ENCODE measurements at regions not wholly inside any gene's neighbourhood (a gene's known extent, or its start where the extent isn't known, plus 50 kb on each side); places are given as distances from the start of the nearest gene placed in this dataset.
"Not testable (repeated sequence)": the region's sequence is repeated elsewhere in the genome, so short reads cannot be mapped to it uniquely, and the experiment has no call there.

- not testable (repeated sequence) for H3K4me3 ChIP-seq (ENCODE audit: low read depth, low read length); H3K4me3 Mint-ChIP-seq; H3K36me3 Mint-ChIP-seq; H3K4me1 ChIP-seq (ENCODE audit: control insufficient read depth, insufficient read depth, low read length, poor library complexity, severe bottlenecking); H3K36me3 ChIP-seq (ENCODE audit: control insufficient read depth, insufficient read depth, low read length); H3K9me3 Mint-ChIP-seq; H3K27ac ChIP-seq (ENCODE audit: insufficient read depth, low read length, poor library complexity, severe bottlenecking); H3K27me3 Mint-ChIP-seq; H3K27me3 ChIP-seq (ENCODE audit: control insufficient read depth, insufficient read depth, low read length); ATAC-seq (ENCODE audit: low read depth in 2 of 2); H3K4me1 Mint-ChIP-seq; DNase-seq; H3K9me3 ChIP-seq (ENCODE audit: control insufficient read depth in 2 of 2, low read length in 2 of 2); H3K27ac Mint-ChIP-seq
Observed at GRCh38 chr9:85160944-85161343, 491.4 kb downstream of the NTRK2 start.

GRCh38 chr9:85158512-85158911 is 489.0 kb downstream of the NTRK2 start:
- H3K4me1 ChIP-seq (ENCODE audit: control insufficient read depth, insufficient read depth, low read length, poor library complexity, severe bottlenecking): no peaks in the 10 kb centered on the region
- H3K27me3 ChIP-seq (ENCODE audit: control insufficient read depth, insufficient read depth, low read length): no peaks in the 10 kb centered on the region
- H3K36me3 ChIP-seq (ENCODE audit: control insufficient read depth, insufficient read depth, low read length): no peaks in the 10 kb centered on the region
- ATAC-seq (ENCODE audit: low read depth in 2 of 2): no peak
- no peak overlapping the region for H3K4me3 ChIP-seq (ENCODE audit: low read depth, low read length)
- DNase-seq: no peak
- H3K27me3 Mint-ChIP-seq: no peaks in the 10 kb centered on the region
- no peak overlapping the region for H3K27ac ChIP-seq (ENCODE audit: insufficient read depth, low read length, poor library complexity, severe bottlenecking)
- no peaks in the 10 kb centered on the region for H3K9me3 ChIP-seq (ENCODE audit: control insufficient read depth in 2 of 2, low read length in 2 of 2)
- no peaks in the 10 kb centered on the region for H3K36me3 Mint-ChIP-seq
- H3K9me3 Mint-ChIP-seq: no peaks in the 10 kb centered on the region
- H3K4me3 Mint-ChIP-seq: no peak overlapping the region
- no peaks in the 10 kb centered on the region for H3K4me1 Mint-ChIP-seq
- H3K27ac Mint-ChIP-seq: no peak overlapping the region

GRCh38 chr9:85157772-85158171 is 488.2 kb downstream of the NTRK2 start:
- Mint-ChIP-seq H3K4me1 (no peaks in the 10 kb centered on the region), H3K36me3 (no peaks in the 10 kb centered on the region), H3K27ac (no peak overlapping the region), H3K4me3 (no peak overlapping the region), H3K27me3 (no peaks in the 10 kb centered on the region), H3K9me3 (no peaks in the 10 kb centered on the region)
- ATAC-seq (ENCODE audit: low read depth in 2 of 2) (no peak), DNase-seq (no peak)
- no peak overlapping the region for H3K4me3 ChIP-seq (ENCODE audit: low read depth, low read length)
- H3K4me1 ChIP-seq (ENCODE audit: control insufficient read depth, insufficient read depth, low read length, poor library complexity, severe bottlenecking): no peaks in the 10 kb centered on the region
- no peaks in the 10 kb centered on the region for H3K36me3 ChIP-seq (ENCODE audit: control insufficient read depth, insufficient read depth, low read length)
- H3K27me3 ChIP-seq (ENCODE audit: control insufficient read depth, insufficient read depth, low read length): no peaks in the 10 kb centered on the region
- no peak overlapping the region for H3K27ac ChIP-seq (ENCODE audit: insufficient read depth, low read length, poor library complexity, severe bottlenecking)
- no peaks in the 10 kb centered on the region for H3K9me3 ChIP-seq (ENCODE audit: control insufficient read depth in 2 of 2, low read length in 2 of 2)

GRCh38 chr9:85156652-85157051 is 487.1 kb downstream of the NTRK2 start:
- H3K27ac Mint-ChIP-seq: no peak overlapping the region
- no peaks in the 10 kb centered on the region for H3K9me3 ChIP-seq (ENCODE audit: control insufficient read depth in 2 of 2, low read length in 2 of 2)
- H3K36me3 Mint-ChIP-seq: no peaks in the 10 kb centered on the region
- no peak overlapping the region for H3K4me3 ChIP-seq (ENCODE audit: low read depth, low read length)
- DNase-seq (no peak), ATAC-seq (ENCODE audit: low read depth in 2 of 2) (no peak)
- no peak overlapping the region for H3K4me3 Mint-ChIP-seq
- H3K27ac ChIP-seq (ENCODE audit: insufficient read depth, low read length, poor library complexity, severe bottlenecking): no peak overlapping the region
- no peaks in the 10 kb centered on the region for H3K4me1 Mint-ChIP-seq
- H3K36me3 ChIP-seq (ENCODE audit: control insufficient read depth, insufficient read depth, low read length): no peaks in the 10 kb centered on the region
- H3K27me3 Mint-ChIP-seq: no peaks in the 10 kb centered on the region
- H3K27me3 ChIP-seq (ENCODE audit: control insufficient read depth, insufficient read depth, low read length): no peaks in the 10 kb centered on the region
- H3K4me1 ChIP-seq (ENCODE audit: control insufficient read depth, insufficient read depth, low read length, poor library complexity, severe bottlenecking): no peaks in the 10 kb centered on the region
- H3K9me3 Mint-ChIP-seq: no peaks in the 10 kb centered on the region

GRCh38 chr9:85155352-85155751 is 485.8 kb downstream of the NTRK2 start:
- no peak overlapping the region for H3K4me3 Mint-ChIP-seq
- ATAC-seq (ENCODE audit: low read depth in 2 of 2) (no peak), DNase-seq (no peak)
- Histone ChIP-seq H3K36me3 (ENCODE audit: control insufficient read depth, insufficient read depth, low read length) (no peaks in the 10 kb centered on the region), H3K27me3 (ENCODE audit: control insufficient read depth, insufficient read depth, low read length) (no peaks in the 10 kb centered on the region), H3K9me3 (ENCODE audit: control insufficient read depth in 2 of 2, low read length in 2 of 2) (no peaks in the 10 kb centered on the region), H3K27ac (ENCODE audit: insufficient read depth, low read length, poor library complexity, severe bottlenecking) (no peak overlapping the region), H3K4me3 (ENCODE audit: low read depth, low read length) (no peak overlapping the region), H3K4me1 (ENCODE audit: control insufficient read depth, insufficient read depth, low read length, poor library complexity, severe bottlenecking) (no peaks in the 10 kb centered on the region)
- no peak overlapping the region for H3K27ac Mint-ChIP-seq
- H3K9me3 Mint-ChIP-seq: no peaks in the 10 kb centered on the region
- H3K27me3 Mint-ChIP-seq: no peaks in the 10 kb centered on the region
- no peaks in the 10 kb centered on the region for H3K4me1 Mint-ChIP-seq
- H3K36me3 Mint-ChIP-seq: no peaks in the 10 kb centered on the region

- no peak for DNase-seq
- Mint-ChIP-seq H3K27me3 (no peaks in the 10 kb centered on the region), H3K4me3 (no peak overlapping the region), H3K27ac (no peak overlapping the region), H3K9me3 (no peaks in the 10 kb centered on the region), H3K4me1 (no peaks in the 10 kb centered on the region), H3K36me3 (no peaks in the 10 kb centered on the region)
- Histone ChIP-seq H3K36me3 (ENCODE audit: control insufficient read depth, insufficient read depth, low read length) (no peaks in the 10 kb centered on the region), H3K27me3 (ENCODE audit: control insufficient read depth, insufficient read depth, low read length) (no peaks in the 10 kb centered on the region), H3K9me3 (ENCODE audit: control insufficient read depth in 2 of 2, low read length in 2 of 2) (no peaks in the 10 kb centered on the region), H3K4me3 (ENCODE audit: low read depth, low read length) (no peak overlapping the region), H3K4me1 (ENCODE audit: control insufficient read depth, insufficient read depth, low read length, poor library complexity, severe bottlenecking) (no peaks in the 10 kb centered on the region), H3K27ac (ENCODE audit: insufficient read depth, low read length, poor library complexity, severe bottlenecking) (no peak overlapping the region)
- no peak for ATAC-seq (ENCODE audit: low read depth in 2 of 2)
Observed at GRCh38 chr9:85151741-85152140, 482.2 kb downstream of the NTRK2 start.

- H3K27me3 ChIP-seq (ENCODE audit: control insufficient read depth, insufficient read depth, low read length): no peaks in the 10 kb centered on the region
- no peak overlapping the region for H3K27ac Mint-ChIP-seq
- no peaks in the 10 kb centered on the region for H3K9me3 ChIP-seq (ENCODE audit: control insufficient read depth in 2 of 2, low read length in 2 of 2)
- H3K36me3 Mint-ChIP-seq: no peaks in the 10 kb centered on the region
- no peaks in the 10 kb centered on the region for H3K4me1 Mint-ChIP-seq
- no peaks in the 10 kb centered on the region for H3K9me3 Mint-ChIP-seq
- H3K27me3 Mint-ChIP-seq: no peaks in the 10 kb centered on the region
- no peaks in the 10 kb centered on the region for H3K4me1 ChIP-seq (ENCODE audit: control insufficient read depth, insufficient read depth, low read length, poor library complexity, severe bottlenecking)
- no peaks in the 10 kb centered on the region for H3K36me3 ChIP-seq (ENCODE audit: control insufficient read depth, insufficient read depth, low read length)
- H3K27ac ChIP-seq (ENCODE audit: insufficient read depth, low read length, poor library complexity, severe bottlenecking): no peak overlapping the region
- ATAC-seq (ENCODE audit: low read depth in 2 of 2) (no peak), DNase-seq (no peak)
- H3K4me3 ChIP-seq (ENCODE audit: low read depth, low read length): no peak overlapping the region
- no peak overlapping the region for H3K4me3 Mint-ChIP-seq
Observed at GRCh38 chr9:85151162-85151561, 481.6 kb downstream of the NTRK2 start.

GRCh38 chr9:85147046-85147640 is 477.6 kb downstream of the NTRK2 start:
- Mint-ChIP-seq H3K27me3 (no peaks in the 10 kb centered on the region), H3K9me3 (peaks cover 0 to 6% (median 0%) of the 10 kb centered on the region in 7 donors), H3K27ac (no peak overlapping the region), H3K36me3 (no peaks in the 10 kb centered on the region), H3K4me3 (no peak overlapping the region), H3K4me1 (no peaks in the 10 kb centered on the region)
- H3K9me3 ChIP-seq (ENCODE audit: control insufficient read depth in 2 of 2, low read length in 2 of 2): no peaks in the 10 kb centered on the region
- H3K27ac ChIP-seq (ENCODE audit: insufficient read depth, low read length, poor library complexity, severe bottlenecking): no peak overlapping the region
- DNase-seq (no peak), ATAC-seq (ENCODE audit: low read depth in 2 of 2) (no peak)
- no peak overlapping the region for H3K4me3 ChIP-seq (ENCODE audit: low read depth, low read length)
- H3K4me1 ChIP-seq (ENCODE audit: control insufficient read depth, insufficient read depth, low read length, poor library complexity, severe bottlenecking): no peaks in the 10 kb centered on the region
- no peaks in the 10 kb centered on the region for H3K27me3 ChIP-seq (ENCODE audit: control insufficient read depth, insufficient read depth, low read length)
- H3K36me3 ChIP-seq (ENCODE audit: control insufficient read depth, insufficient read depth, low read length): no peaks in the 10 kb centered on the region
